ENCODE measurements at regions not wholly inside any gene's neighbourhood (a gene's known extent, or its start where the extent isn't known, plus 50 kb on each side); places are given as distances from the start of the nearest gene placed in this dataset.
"Not testable (repeated sequence)": the region's sequence is repeated elsewhere in the genome, so short reads cannot be mapped to it uniquely, and the experiment has no call there.

DNA sequence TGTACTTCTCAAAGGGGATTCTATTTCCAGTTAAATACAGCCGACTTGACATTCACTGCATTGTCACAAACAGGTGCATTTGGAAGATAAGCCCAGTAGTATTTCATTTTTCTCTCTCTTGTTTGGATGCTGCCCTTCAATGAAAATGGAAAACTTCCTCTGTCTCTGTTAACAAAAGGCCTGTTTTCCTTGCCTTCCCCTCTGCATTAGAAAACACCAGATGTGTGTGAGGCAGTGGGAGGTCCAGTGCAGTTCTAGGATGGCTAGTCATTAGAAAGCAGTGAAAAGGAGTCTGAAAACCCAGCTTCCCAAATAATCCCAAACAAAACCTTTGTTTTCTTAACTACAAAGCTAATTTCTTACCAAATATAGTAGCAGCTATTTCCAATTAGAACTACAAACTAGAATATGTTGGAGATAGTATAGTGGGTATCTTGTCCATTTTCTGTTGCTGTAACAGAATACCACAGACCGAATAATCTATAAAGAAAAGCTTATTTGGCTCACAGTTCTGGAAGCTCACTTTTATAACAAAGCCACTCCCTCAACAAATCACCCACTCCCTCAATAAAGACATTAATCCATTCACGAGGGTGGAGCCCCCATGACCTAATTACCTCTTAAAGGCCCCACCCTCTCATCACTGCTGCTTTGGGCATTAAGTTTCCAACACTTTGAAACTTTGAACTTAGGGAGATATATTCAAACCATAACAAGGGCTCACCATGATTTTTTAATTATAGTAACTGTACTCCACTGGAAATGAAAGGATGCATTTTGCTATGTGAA is 452.1 kb upstream of the RPS6KA3 start:
- DNase-seq (ENCODE audit: extremely low read depth, low read depth): no peak

DNA sequence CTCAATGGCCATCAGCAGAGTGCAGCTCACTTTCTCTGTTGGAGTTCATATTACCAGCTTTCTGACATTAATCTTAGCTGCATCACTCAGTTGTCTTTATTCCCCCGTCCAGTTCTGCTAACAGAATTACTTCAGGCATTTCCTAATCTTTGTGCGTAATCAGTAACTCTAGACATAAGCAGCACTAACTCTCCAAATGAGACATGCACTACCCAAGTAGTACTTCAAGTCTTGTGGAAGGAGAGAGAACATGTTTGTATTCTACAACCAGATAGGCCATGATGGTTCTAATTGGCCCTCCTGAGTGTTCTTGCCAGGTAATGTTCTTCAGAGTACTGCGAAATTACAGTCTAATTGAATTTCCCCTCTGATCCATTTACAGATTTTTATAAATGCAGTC is 448.5 kb upstream of the RPS6KA3 start:
- no peak for DNase-seq (ENCODE audit: extremely low read depth, low read depth)

DNA sequence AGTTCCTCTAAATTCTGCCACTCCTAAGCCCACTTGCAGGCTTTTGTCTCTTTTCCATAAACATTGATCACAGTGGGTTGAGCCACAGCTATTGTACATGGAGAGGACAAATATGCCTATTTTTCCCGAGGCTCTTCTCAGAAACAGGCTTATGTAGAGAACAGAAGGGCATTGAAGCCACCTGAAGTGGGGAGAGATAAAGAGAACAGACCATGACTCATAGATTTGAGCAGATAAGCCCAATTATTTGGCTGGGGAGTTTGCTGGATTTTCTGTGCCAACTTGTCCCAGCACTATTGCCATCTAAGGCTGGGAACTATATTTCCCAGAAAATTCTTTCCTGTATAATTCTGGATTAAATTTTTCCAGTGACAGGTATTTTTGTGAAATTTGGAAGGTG is 446.1 kb upstream of the RPS6KA3 start:
- no peak for DNase-seq (ENCODE audit: extremely low read depth, low read depth)

DNA sequence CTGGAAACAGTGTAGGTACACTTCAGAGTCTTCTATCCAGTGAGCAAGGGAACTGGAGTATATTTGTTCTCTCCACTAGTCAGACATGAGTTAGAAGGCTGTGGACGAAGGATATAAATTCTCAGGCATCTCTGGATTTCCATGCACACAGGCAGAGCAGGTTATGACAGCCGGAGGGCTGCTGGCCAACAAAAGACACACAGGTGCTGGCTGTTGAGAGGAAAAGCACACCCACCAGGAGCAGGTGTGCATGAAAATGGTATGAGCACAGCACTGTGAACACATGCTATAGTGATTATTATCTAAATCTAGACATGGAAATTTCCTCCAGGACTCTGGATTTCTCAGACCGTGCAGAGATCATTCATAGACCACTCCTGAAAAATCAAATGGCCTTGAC is 444.7 kb upstream of the RPS6KA3 start:
- no peak for DNase-seq (ENCODE audit: extremely low read depth, low read depth)

DNA sequence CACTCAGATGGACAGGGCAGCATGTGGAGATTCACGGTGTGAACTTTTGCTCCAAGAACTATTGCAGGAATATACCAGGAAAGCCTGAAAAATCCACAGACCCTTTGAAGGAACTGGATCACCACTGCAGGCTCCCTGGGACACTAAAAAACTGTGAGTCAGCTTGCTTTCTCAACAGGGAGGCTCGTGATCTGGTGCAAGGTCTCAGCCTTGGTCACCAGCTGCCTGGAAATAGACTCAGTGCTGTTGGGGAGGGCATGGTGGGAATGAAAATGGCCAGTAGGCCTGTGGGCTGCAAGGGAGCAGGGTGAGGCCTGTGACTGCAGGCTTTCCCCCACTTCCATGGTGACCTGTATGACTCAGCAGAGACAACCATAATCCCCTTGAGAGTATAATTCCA is 426.4 kb upstream of the RPS6KA3 start:
- DNase-seq (ENCODE audit: extremely low read depth, low read depth): no peak

DNA sequence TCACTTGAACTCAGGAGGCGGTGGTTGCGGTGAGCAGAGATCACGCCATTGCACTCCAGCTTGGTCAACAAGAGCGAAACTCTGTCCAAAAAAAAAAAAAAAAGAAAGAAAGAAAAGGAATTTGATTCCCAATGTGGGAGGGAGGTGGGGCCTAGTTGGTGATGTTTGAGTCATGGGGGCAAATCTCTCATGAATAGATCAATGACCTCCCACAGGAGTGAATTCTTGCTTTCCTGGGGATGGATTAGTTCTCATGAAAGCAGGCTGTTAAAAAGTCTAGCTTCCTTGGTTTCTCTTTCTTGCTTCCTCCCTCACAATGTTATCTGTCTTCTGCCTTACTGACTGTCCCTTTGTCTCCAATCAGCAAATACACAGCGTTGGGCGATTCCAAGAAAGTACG is 419.5 kb upstream of the RPS6KA3 start:
- DNase-seq (ENCODE audit: extremely low read depth, low read depth): no peak

DNA sequence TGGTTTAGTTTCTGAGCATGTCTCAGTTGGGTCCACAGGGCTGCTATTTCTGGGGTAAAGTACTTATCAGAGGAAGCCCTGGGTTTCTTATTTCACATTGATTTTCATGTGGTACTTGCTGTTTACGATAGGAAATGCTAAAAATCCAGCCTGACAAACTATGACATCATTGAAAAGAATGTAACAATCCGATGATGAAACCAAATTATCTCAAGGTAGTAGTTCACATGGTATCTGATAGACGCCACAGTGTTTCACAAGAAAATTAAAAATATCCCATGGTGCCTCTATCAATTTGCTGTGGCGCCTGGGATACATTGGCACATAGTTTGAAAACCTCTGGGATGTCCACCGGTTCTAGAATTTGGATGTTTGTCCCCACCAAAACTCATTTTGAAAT is 418.9 kb upstream of the RPS6KA3 start:
- no peak for DNase-seq (ENCODE audit: extremely low read depth, low read depth)

DNA sequence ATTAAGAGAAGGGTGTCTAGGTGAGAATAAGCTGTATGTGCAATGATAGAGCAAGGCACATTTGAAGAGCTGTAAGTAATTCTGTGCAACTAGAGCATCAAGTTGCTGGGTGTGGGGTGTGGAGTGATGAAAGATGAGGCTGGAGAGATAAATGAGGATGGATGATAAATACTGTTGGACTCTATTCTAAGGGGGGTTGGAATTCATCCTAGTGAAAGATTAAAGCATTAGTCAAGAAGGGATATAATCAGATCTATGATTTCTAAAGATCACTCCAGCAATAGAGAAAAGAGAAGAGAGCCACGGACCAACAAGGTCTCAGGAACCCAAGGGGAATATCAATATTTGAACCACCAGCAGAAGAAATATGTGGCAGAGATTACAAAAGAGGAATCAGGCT is 415.0 kb upstream of the RPS6KA3 start:
- DNase-seq (ENCODE audit: extremely low read depth, low read depth): no peak

DNA sequence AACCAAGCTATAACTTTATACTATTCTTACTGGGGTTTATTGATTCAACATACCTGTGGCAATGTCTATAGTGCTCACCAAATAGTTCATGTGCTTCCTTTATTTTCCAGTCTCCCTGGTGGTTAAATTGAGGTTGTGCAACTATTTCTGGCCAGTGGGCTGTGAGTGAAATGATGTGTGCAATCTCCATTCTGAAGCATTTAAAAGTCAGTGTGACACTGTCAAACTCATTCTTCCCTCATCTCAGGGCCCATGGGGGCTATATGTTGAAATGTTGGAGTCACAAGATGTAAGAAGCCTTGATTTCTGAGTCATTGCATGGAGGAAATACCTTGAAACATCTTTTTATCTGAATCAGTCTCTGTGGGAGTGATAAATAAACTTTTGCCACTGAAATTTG is 414.3 kb upstream of the RPS6KA3 start:
- DNase-seq (ENCODE audit: extremely low read depth, low read depth): no peak

DNA sequence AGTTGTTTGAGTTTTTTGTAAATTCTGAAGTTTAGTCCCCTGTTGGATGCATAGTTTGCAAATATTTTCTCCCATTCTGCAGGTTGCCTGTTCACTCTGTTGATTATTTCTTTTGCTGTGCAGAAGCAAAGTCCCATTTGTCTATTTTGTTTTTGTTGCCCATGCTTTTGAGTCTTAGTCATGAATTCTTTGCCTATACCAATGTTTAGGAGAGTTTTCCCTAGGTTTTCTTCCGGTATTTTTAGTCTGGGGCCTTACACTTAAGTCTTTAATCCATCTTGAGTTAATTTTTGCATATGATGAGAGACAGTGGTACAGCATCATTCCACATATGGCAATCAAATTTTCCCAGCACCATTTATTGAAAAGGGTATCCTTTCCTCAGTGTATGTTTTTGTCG is 405.8 kb upstream of the RPS6KA3 start:
- DNase-seq (ENCODE audit: extremely low read depth, low read depth): no peak

DNA sequence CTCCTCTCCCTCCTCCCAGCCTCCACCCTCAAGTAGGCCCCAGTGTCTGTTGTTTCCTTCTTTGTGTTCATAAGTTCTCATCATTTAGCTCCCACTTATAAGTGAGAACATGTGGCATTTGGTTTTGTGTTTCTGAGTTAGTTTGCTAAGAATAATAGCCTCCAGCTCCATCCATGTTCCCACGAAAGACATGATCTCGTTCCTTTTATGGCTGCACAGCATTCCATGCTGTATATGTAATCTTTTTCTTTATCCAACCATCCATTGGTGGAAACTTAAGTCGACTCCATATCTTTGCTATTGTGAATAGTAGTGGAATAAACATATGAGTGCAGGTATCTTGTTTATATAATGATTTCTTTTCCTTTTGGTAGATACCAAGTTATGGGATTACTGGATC is 405.0 kb upstream of the RPS6KA3 start:
- DNase-seq (ENCODE audit: extremely low read depth, low read depth): not testable (repeated sequence)

DNA sequence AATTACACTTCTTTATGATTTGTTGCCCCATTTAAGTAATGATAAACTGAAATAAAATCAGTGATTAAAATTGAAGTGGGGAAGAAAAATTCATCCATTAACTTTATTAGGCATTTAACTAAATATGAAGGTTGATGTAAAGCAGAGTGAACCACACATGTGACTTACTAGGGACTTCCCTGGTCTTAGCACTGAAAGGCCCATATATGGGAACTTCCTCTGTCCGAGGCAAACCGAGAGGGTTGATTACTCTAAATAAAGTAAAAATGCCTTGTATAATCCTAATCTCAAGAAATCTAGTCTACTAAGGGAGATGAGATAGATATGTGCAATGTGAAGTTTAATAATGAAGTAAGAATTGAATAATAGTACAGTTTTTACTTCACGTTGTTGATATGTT is 403.9 kb upstream of the RPS6KA3 start:
- no peak for DNase-seq (ENCODE audit: extremely low read depth, low read depth)

DNA sequence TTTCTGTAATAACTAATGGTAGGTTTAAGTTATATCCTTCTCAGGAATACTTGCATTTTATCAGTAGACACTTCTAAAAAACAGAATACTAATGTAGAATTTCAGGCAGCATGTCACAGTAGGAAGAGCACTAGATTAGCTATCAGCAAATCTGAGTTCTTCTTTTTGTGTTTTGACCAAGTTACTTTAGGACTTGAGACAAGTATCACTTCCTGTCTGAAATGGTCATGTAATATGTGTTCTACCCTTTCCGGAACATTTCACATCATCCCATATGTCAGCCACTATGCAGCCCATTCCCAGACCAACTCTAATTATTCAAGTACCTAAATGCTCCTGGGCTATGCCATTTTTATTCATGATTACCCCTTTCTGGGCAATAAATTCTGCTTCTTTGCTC is 401.8 kb upstream of the RPS6KA3 start:
- DNase-seq (ENCODE audit: extremely low read depth, low read depth): no peak

DNA sequence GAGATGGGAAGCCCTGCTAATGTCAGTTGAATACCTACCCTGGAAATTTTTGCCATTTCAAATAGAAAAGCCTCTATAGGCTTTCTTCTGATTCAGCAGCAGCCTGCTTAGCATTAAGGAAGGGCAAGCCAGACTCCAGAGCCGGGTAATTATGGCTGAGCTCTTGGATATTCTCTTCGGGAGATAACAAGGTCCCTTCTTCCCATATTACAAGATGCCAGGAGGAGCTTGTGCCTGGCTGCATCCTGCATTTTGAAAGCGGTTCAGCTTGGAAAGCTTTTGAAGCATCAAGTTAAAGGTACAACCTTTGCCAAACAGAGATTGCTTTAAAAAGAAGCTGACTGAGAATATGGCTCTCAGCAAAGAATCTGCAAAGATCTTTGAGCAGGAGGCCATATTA is 399.6 kb upstream of the RPS6KA3 start:
- DNase-seq (ENCODE audit: extremely low read depth, low read depth): no peak

DNA sequence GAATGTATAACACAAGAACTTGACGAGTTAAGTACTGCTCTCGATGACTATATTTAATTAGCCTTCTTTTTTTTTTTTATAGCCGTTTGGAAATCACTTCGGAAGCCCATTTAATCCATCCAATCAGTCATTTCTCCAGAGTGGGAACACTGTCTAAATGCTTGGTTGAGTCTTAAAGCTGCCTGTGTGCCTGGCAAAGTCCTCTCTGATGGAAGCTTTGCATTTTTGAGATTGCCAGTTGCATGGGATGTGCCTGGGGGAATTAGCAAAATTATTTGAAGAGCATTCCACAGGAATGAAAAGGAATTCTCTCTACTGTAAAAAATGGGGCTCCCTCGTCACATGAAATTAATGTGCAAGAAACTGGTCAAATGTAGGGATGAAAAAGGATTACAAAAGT is 398.8 kb upstream of the RPS6KA3 start:
- DNase-seq (ENCODE audit: extremely low read depth, low read depth): no peak

DNA sequence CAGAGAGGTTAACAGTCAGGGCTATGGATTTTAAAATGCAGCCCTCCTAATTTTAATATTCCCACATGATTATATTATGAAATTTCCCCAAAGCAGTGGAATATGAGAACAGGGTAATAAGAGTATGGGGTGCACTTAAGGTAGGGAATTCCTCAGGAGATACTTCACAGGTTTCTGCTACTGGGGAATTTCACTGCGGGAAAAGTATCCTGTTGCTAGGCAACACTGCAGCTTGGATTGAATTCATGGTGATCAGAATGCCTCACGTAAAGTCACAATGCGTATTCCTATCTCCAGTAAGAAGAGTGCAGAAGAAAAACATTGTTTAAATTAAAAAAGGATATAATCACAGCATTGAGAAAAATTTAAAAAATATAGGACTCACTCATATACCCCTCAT is 398.1 kb upstream of the RPS6KA3 start:
- DNase-seq (ENCODE audit: extremely low read depth, low read depth): no peak

DNA sequence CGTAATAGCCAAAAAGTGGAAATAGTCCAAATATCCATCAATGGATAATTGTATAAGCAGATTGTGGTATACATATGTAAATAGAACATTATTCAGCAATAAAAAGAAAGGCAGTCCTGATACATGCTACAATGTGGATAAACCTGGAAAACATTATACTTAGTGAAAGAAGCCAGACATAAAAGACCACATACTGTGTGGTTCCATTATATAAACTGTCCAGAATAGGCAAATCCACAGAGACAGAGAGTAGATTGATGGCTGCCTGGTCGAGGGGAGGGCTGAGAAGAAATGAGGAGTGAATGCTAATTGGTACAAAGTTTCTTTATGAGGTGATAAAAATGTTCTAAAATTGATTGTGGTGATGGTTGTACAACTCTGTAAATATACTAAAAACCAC is 397.4 kb upstream of the RPS6KA3 start:
- DNase-seq (ENCODE audit: extremely low read depth, low read depth): no peak

DNA sequence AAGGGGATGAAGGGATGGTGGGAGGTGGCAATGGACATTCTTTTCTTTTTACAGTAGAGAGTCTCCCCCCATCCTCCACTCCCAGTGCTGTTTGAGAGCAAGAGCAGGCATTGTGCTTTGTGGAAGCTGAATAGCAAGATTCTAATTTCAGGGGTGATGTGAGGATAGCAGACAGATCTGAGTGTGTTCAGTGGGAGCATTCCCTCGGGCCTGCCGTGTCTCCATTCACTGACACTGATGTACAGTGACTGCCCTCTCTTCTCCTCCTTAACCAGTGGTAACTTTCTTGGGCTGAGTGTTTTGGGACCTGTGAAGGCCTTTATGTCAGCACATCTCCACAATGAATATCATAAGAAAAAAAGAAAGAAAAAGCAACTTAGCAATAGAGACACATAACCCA is 396.6 kb upstream of the RPS6KA3 start:
- no peak for DNase-seq (ENCODE audit: extremely low read depth, low read depth)

DNA sequence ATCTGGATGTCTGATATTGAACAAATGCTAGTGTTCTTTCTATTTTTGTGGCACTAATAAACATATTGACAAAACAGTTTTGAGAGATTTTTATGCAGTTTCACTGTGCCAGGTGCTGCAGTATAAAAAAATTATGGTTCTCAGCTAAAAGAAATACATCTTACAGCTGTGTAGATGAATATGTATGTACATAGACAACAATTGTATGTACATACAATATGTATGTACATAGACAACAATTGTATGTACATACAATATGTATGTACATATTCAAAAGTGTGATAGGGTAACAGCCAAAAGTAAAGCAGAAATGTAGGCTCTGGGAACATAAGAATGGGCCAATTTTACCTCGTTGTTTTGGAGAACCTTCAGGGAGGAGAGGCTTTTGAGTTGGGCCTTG is 390.0 kb upstream of the RPS6KA3 start:
- DNase-seq (ENCODE audit: extremely low read depth, low read depth): no peak

DNA sequence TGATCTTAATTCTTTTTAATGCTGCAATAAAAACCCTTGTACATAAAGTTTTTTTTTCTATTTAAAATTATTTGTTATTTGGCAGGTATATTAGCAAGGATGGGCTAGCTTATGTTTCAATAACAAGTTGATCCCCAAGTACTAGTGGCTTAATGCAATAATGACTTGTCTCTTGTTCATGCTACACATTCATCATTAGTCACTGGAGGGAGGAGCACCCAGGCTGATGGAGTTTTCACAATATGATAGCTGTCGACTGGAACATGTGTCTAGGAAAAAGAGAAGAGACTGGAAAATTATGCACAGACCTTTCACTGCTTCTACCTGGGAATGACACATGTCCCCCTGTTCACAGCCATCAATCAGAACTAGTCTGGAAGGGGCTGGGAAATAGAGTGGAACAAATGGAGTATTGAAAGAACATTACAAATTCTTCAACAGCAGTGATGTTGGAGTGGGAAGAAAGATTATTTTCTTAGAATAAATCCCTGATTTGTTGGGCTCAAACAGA is 387.9 kb upstream of the RPS6KA3 start:
- no peak for DNase-seq (ENCODE audit: extremely low read depth, low read depth)

DNA sequence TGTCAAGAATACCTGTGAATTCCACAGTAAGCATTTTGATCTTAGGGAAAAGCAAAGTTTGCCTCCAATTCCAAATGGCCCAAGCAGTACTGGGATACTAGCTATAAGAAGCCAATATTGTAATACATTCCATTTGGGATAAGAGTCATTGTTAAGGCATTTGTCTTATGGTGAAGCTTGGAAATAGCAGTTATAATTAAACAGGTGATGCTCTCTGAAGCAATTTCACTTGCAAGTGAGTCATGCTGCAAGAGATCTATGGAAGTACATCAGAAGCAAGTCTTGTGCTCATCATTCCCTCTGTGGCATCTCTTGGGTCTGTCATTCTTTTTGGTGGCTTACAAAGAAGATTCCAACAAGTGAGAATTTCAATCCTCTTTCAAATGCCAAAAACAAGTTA is 386.4 kb upstream of the RPS6KA3 start:
- DNase-seq (ENCODE audit: extremely low read depth, low read depth): no peak

DNA sequence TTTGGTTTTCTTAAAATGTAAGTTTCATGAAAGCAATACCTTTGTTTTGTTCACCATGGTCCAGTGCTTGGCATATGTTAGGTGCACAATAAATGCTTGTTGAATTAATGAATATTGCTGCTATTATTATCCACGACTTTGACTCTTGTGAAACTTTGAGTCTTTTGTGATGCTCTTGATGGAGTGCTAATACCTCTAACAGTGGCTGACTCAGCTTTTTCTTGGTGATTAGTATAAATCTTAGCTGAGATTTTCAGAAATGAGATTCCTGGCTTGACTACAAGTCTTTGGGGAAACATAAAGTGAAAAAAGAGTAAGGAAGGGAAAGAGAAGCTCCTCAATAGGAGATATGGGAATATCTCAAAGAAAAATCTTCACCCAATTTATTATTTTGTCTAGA is 375.2 kb upstream of the RPS6KA3 start:
- DNase-seq (ENCODE audit: extremely low read depth, low read depth): no peak

DNA sequence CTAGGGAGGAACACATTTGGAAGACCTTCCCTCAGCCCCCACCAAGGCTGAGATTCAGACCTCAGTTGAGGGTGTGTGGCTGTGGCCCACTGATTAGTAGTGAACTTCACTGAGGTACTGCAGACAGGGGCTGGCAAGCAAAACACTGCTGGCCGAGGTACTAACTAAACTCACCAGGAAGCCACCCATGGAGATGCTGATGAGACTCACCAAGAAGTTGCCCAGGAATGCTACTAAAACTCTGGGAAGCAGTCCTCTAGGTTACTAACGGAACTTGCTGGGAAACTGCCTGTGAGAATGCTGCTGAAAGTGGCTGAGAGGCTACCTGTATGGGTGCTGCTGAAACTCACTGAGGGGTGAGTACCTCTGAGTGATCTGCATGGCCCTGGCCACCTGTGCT is 372.4 kb upstream of the RPS6KA3 start:
- DNase-seq (ENCODE audit: extremely low read depth, low read depth): no peak
